H9 (cell line): ENCODE measurements at regions not wholly inside any gene's neighbourhood (a gene's known extent, or its start where the extent isn't known, plus 50 kb on each side); places are given as distances from the start of the nearest gene placed in this dataset.

Experiments used
- DNase-seq: peaks from one replicate; pipeline ENCODE4 v3.0.0-alpha.2; 2017
- H2AFZ ChIP-seq: one replicate; pipeline ENCODE4 v1.6.1; 2013; ENCODE audit warnings: mild to moderate bottlenecking, low read length, control low read depth, moderate library complexity
- H2AK5ac ChIP-seq: 2 replicates; pipeline ENCODE4 v1.6.1; 2013; ENCODE audit warnings: low read length, control low read depth, mixed read lengths; ENCODE audit not compliant: insufficient read length
- H2BK120ac ChIP-seq: one replicate; pipeline ENCODE4 v1.6.1; 2013; ENCODE audit warnings: low read depth, mild to moderate bottlenecking, low read length, control low read depth, inconsistent platforms; ENCODE audit not compliant: poor library complexity, severe bottlenecking
- H2BK12ac ChIP-seq: 2 replicates; pipeline ENCODE4 v1.6.1; 2013; ENCODE audit warnings: low read length, control low read depth, mixed read lengths, low read depth; ENCODE audit not compliant: insufficient read length
- H2BK15ac ChIP-seq: 2 replicates; pipeline ENCODE4 v1.6.1; 2013; ENCODE audit warnings: low read depth, low read length, control low read depth
- H2BK20ac ChIP-seq: one replicate; pipeline ENCODE4 v1.6.1; 2013; ENCODE audit warnings: low read depth, mild to moderate bottlenecking, low read length, control low read depth, inconsistent platforms; ENCODE audit not compliant: poor library complexity, severe bottlenecking
- H2BK5ac ChIP-seq: 2 replicates; pipeline ENCODE4 v1.6.1; 2013; ENCODE audit warnings: low read length, control low read depth, mixed read lengths; ENCODE audit not compliant: insufficient read length
- H3K14ac ChIP-seq: 2 replicates; pipeline ENCODE4 v1.6.1; 2013; ENCODE audit warnings: low read length, control low read depth; ENCODE audit not compliant: insufficient read depth
- H3K18ac ChIP-seq: 2 replicates; pipeline ENCODE4 v1.6.1; 2013; ENCODE audit warnings: low read depth, mild to moderate bottlenecking, mixed read lengths, low read length, control low read depth; ENCODE audit not compliant: insufficient read length
- H3K23ac ChIP-seq: 2 replicates; pipeline ENCODE4 v1.6.1; 2013; ENCODE audit warnings: low read length, control low read depth, mixed read lengths, low read depth; ENCODE audit not compliant: insufficient read length
- H3K23me2 ChIP-seq: 2 replicates; pipeline ENCODE4 v1.6.1; 2013; ENCODE audit warnings: low read depth, mild to moderate bottlenecking, mixed read lengths, low read length, control low read depth; ENCODE audit not compliant: insufficient read length, poor library complexity, severe bottlenecking
- H3K27ac ChIP-seq: 2 replicates; pipeline ENCODE4 v1.5.1; 2013; ENCODE audit warnings: low read length, control low read depth, mixed read lengths, low read depth; ENCODE audit not compliant: insufficient read length
- H3K27me3 ChIP-seq: 2 replicates; pipeline ENCODE4 v1.6.1; 2013; ENCODE audit warnings: low read length, control low read depth, inconsistent platforms; ENCODE audit not compliant: insufficient read depth
- H3K4ac ChIP-seq: 2 replicates; pipeline ENCODE4 v1.6.1; 2013; ENCODE audit warnings: low read depth, mild to moderate bottlenecking, control low read depth, inconsistent platforms, low read length, moderate library complexity
- H3K4me1 ChIP-seq: 2 replicates; pipeline ENCODE4 v1.6.1; 2013; ENCODE audit warnings: low read length, control low read depth, inconsistent platforms; ENCODE audit not compliant: insufficient read depth
- H3K4me2 ChIP-seq: 2 replicates; pipeline ENCODE4 v1.6.1; 2013; ENCODE audit warnings: low read length, control low read depth, mixed read lengths; ENCODE audit not compliant: insufficient read length, insufficient read depth
- H3K56ac ChIP-seq: 2 replicates; pipeline ENCODE4 v1.6.1; 2013; ENCODE audit warnings: low read depth, mild to moderate bottlenecking, mixed read lengths, low read length, control low read depth; ENCODE audit not compliant: insufficient read length
- H3K79me1 ChIP-seq: 2 replicates; pipeline ENCODE4 v1.6.1; 2013; ENCODE audit warnings: low read depth, mild to moderate bottlenecking, moderate library complexity, low read length, control low read depth, inconsistent platforms; ENCODE audit not compliant: insufficient read depth, poor library complexity, severe bottlenecking
- H3K79me2 ChIP-seq: 2 replicates; pipeline ENCODE4 v1.6.1; 2013; ENCODE audit warnings: low read length, control low read depth, inconsistent platforms; ENCODE audit not compliant: insufficient read depth
- H3K9ac ChIP-seq: 2 replicates; pipeline ENCODE4 v1.6.1; 2013; ENCODE audit warnings: low read length, control low read depth, mixed read lengths; ENCODE audit not compliant: insufficient read length; ENCODE audit errors: extremely low read depth
- H3K9me3 ChIP-seq: one replicate; pipeline ENCODE4 v1.6.1; 2013; ENCODE audit warnings: low read depth, low read length, inconsistent platforms; ENCODE audit not compliant: control insufficient read depth
- H3T11ph ChIP-seq: one replicate; pipeline ENCODE4 v1.6.1; 2013; ENCODE audit warnings: mild to moderate bottlenecking, low read length, control low read depth, inconsistent platforms
- H4K20me1 ChIP-seq: one replicate; pipeline ENCODE4 v1.6.1; 2013; ENCODE audit not compliant: control insufficient read depth, insufficient read length, insufficient read depth
- H4K5ac ChIP-seq: 2 replicates; pipeline ENCODE4 v1.6.1; 2013; ENCODE audit warnings: low read depth, mild to moderate bottlenecking, mixed read lengths, low read length, control low read depth; ENCODE audit not compliant: insufficient read length
- H4K8ac ChIP-seq: replicated peaks from 2 replicates; pipeline ENCODE4 v1.6.1; 2013; ENCODE audit warnings: low read length, control low read depth, mixed read lengths, low read depth; ENCODE audit not compliant: insufficient read length
- H4K91ac ChIP-seq: 2 replicates; pipeline ENCODE4 v1.6.1; 2013; ENCODE audit warnings: low read depth, mild to moderate bottlenecking, moderate library complexity, mixed read lengths, low read length, control low read depth; ENCODE audit not compliant: insufficient read length
- H3K27ac Mint-ChIP-seq, 3 experiments: 2 replicates in 2 of 3; 3 replicates in 1 of 3; pipeline ENCODE4 v1.8.0; 2020 to 2021; ENCODE audit warnings: mixed read lengths in 3 of 3, mild to moderate bottlenecking in 1 of 3, moderate library complexity in 1 of 3
- H3K27me3 Mint-ChIP-seq: 2 replicates; pipeline ENCODE4 v1.8.0; 2021; ENCODE audit warnings: low read depth, mild to moderate bottlenecking, moderate library complexity, mixed read lengths
- H3K36me3 Mint-ChIP-seq, 3 experiments: 2 replicates in 2 of 3; 3 replicates in 1 of 3; pipeline ENCODE4 v1.8.0; 2020 to 2021; ENCODE audit warnings: low read depth in 3 of 3, mixed read lengths in 3 of 3; ENCODE audit not compliant: insufficient read depth in 1 of 3
- H3K4me1 Mint-ChIP-seq, 2 experiments: 2 replicates each; pipeline ENCODE4 v1.8.0; 2020; ENCODE audit warnings: mixed read lengths in 2 of 2
- H3K4me3 Mint-ChIP-seq, 2 experiments: 2 replicates in 1 of 2; 3 replicates in 1 of 2; pipeline ENCODE4 v1.8.0; 2020 to 2021; ENCODE audit warnings: mild to moderate bottlenecking in 2 of 2, mixed read lengths in 2 of 2, moderate library complexity in 1 of 2
- H3K9me3 Mint-ChIP-seq, 2 experiments: 2 replicates in 1 of 2; 3 replicates in 1 of 2; pipeline ENCODE4 v1.8.0; 2020; ENCODE audit warnings: mild to moderate bottlenecking in 2 of 2, mixed read lengths in 2 of 2, moderate library complexity in 1 of 2
- whole genome bisulfite sequencing: extraction: QIAGEN DNeasy Blood & Tissue Kit; methylation state at CpG from one replicate; pipeline ENCODE4 v1.1.7; 2013; ENCODE audit warnings: missing lambda C conversion rate, low lambda C conversion rate, mixed read lengths; ENCODE audit not compliant: insufficient read length; ENCODE audit errors: extremely low coverage; 5-methylcytosine and 5-hydroxymethylcytosine counted together
- TF ChIP-seq, protein P1 (sequence below): fragments of 200-600 bp; sonication (generic); conservative IDR thresholded peaks from 3 replicates; pipeline ENCODE4 v1.8.0; 2021; ENCODE audit warnings: antibody characterized with exemption, mild to moderate bottlenecking

DNA sequence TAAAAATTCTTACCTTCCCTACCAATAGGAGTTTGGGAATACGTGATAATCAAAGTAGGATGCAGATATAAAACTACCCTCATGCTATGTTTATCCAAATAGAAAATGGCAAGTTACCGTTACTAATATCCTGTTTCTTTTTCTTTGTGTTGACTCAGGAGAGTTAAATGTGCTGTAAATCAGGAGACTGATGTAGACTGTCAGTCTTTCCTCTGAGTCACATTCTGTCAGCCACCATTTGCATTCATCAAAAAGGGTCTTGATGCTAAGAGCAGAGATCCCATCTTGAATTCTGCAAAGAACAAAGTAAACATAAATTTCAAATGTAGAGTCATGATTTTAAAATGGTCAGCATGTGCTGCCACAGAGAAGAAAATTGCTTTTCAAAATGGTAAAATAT, 712.8 kb downstream of the SOCS6 start:
- no peaks in the 10 kb centered on the region for H3K9me3 ChIP-seq
- no peak overlapping the region for H3T11ph ChIP-seq
- Mint-ChIP-seq H3K27me3 (no peaks in the 10 kb centered on the region), H3K4me3 (no peak overlapping the region), H3K36me3 (peaks cover 0 to 9% (median 2%) of the 10 kb centered on the region in 3 experiments; a peak in 3 of 7 replicates), H3K4me1 (peaks cover 9 to 12% of the 10 kb centered on the region in 2 experiments), H3K27ac (no peak overlapping the region), H3K9me3 (peaks cover 0 to 3% of the 10 kb centered on the region in 2 experiments; a peak in 2 of 5 replicates)
- no peak overlapping the region for H4K8ac ChIP-seq
- WGBS: no CpG with 5 or more reads among the region's 2 CpGs
- H2BK15ac ChIP-seq: no peak overlapping the region
- no peak overlapping the region for H2AK5ac ChIP-seq
- no peak overlapping the region for H3K18ac ChIP-seq
- H2BK120ac ChIP-seq: no peak overlapping the region
- H3K4ac ChIP-seq: no peak overlapping the region
- no peak overlapping the region for H3K27ac ChIP-seq
- no peak overlapping the region for H3K9ac ChIP-seq
- H3K23ac ChIP-seq: no peak overlapping the region
- H3K23me2 ChIP-seq: no peaks in the 10 kb centered on the region
- no peak overlapping the region for H2BK5ac ChIP-seq
- no peak overlapping the region for H2AFZ ChIP-seq
- no peak overlapping the region for H3K14ac ChIP-seq
- no peaks in the 10 kb centered on the region for H3K79me2 ChIP-seq
- no peaks in the 10 kb centered on the region; the same call in 1 of the 2 replicates for H3K4me1 ChIP-seq
- TF ChIP-seq, protein P1, sequence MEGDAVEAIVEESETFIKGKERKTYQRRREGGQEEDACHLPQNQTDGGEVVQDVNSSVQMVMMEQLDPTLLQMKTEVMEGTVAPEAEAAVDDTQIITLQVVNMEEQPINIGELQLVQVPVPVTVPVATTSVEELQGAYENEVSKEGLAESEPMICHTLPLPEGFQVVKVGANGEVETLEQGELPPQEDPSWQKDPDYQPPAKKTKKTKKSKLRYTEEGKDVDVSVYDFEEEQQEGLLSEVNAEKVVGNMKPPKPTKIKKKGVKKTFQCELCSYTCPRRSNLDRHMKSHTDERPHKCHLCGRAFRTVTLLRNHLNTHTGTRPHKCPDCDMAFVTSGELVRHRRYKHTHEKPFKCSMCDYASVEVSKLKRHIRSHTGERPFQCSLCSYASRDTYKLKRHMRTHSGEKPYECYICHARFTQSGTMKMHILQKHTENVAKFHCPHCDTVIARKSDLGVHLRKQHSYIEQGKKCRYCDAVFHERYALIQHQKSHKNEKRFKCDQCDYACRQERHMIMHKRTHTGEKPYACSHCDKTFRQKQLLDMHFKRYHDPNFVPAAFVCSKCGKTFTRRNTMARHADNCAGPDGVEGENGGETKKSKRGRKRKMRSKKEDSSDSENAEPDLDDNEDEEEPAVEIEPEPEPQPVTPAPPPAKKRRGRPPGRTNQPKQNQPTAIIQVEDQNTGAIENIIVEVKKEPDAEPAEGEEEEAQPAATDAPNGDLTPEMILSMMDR: no peak
- H3K79me1 ChIP-seq: no peaks in the 10 kb centered on the region
- H4K91ac ChIP-seq: no peak overlapping the region
- no peak overlapping the region for H4K5ac ChIP-seq
- H3K4me2 ChIP-seq: no peak overlapping the region
- no peaks in the 10 kb centered on the region for H3K27me3 ChIP-seq
- no peak overlapping the region for H3K56ac ChIP-seq
- no peak overlapping the region for H2BK20ac ChIP-seq
- H4K20me1 ChIP-seq: no peaks in the 10 kb centered on the region
- H2BK12ac ChIP-seq: no peak overlapping the region
- DNase-seq: no peak
